IgD-negative memory B cell (primary cell): ENCODE measurements at regions not wholly inside any gene's neighbourhood (a gene's known extent, or its start where the extent isn't known, plus 50 kb on each side); places are given as distances from the start of the nearest gene placed in this dataset.
A peak's percentile ranks its signal among the peaks of the same experiment; 100 is the strongest.

ENCODE experiments used
- H3K27ac Mint-ChIP-seq, 3 donors: one replicate each; pipeline ENCODE4 v1.8.0; 2020 to 2022; ENCODE audit warnings: mild to moderate bottlenecking in 3 of 3, mixed read lengths in 3 of 3, moderate library complexity in 1 of 3
- H3K27me3 Mint-ChIP-seq: one replicate; pipeline ENCODE4 v1.8.0; 2021; ENCODE audit warnings: mixed read lengths
- H3K36me3 Mint-ChIP-seq: one replicate; pipeline ENCODE4 v1.8.0; 2020; ENCODE audit warnings: mild to moderate bottlenecking, mixed read lengths
- H3K4me1 Mint-ChIP-seq, 3 donors: one replicate each; pipeline ENCODE4 v1.8.0; 2020 to 2022; ENCODE audit warnings: mixed read lengths in 3 of 3, mild to moderate bottlenecking in 1 of 3
- H3K4me3 Mint-ChIP-seq, 4 donors: one replicate each; pipeline ENCODE4 v1.8.0; 2020 to 2022; ENCODE audit warnings: mild to moderate bottlenecking in 4 of 4, mixed read lengths in 4 of 4, moderate library complexity in 3 of 4
- H3K9me3 Mint-ChIP-seq, 3 donors: one replicate each; pipeline ENCODE4 v1.8.0; 2020 to 2021; ENCODE audit warnings: mixed read lengths in 3 of 3, mild to moderate bottlenecking in 1 of 3

GRCh38 chr16:5903153-5903552 is 805.6 kb upstream of the EEF2KMT start:
- peaks cover 2 to 19% (median 7%) of the 10 kb centered on the region in 3 donors for H3K9me3 Mint-ChIP-seq
- H3K4me1 Mint-ChIP-seq: no peaks in the 10 kb centered on the region
- no peaks in the 10 kb centered on the region for H3K27me3 Mint-ChIP-seq
- H3K27ac Mint-ChIP-seq: no peak overlapping the region
- H3K4me3 Mint-ChIP-seq: no peak overlapping the region
- H3K36me3 Mint-ChIP-seq: peaks cover 4% of the 10 kb centered on the region

GRCh38 chr16:5900046-5900445 is 802.5 kb upstream of the EEF2KMT start:
- Mint-ChIP-seq H3K4me1 (peaks cover 0 to 3% (median 0%) of the 10 kb centered on the region in 3 donors), H3K27ac (no peak overlapping the region), H3K4me3 (no peak overlapping the region), H3K27me3 (no peaks in the 10 kb centered on the region), H3K9me3 (peaks cover 5 to 19% (median 7%) of the 10 kb centered on the region in 3 donors), H3K36me3 (peaks cover 7% of the 10 kb centered on the region)

GRCh38 chr16:5895976-5896375 is 798.4 kb upstream of the EEF2KMT start:
- peaks cover 7 to 24% (median 8%) of the 10 kb centered on the region in 3 donors for H3K9me3 Mint-ChIP-seq
- peaks cover 0 to 4% (median 0%) of the 10 kb centered on the region in 3 donors for H3K4me1 Mint-ChIP-seq
- H3K27me3 Mint-ChIP-seq: no peaks in the 10 kb centered on the region
- no peak overlapping the region for H3K27ac Mint-ChIP-seq
- H3K4me3 Mint-ChIP-seq: no peak overlapping the region
- peaks cover 4% of the 10 kb centered on the region for H3K36me3 Mint-ChIP-seq

- Mint-ChIP-seq H3K27me3 (no peaks in the 10 kb centered on the region), H3K9me3 (peaks cover 7 to 21% (median 8%) of the 10 kb centered on the region in 3 donors), H3K4me1 (peaks cover 0 to 4% (median 0%) of the 10 kb centered on the region in 3 donors), H3K36me3 (peaks cover 4% of the 10 kb centered on the region), H3K4me3 (no peak overlapping the region), H3K27ac (no peak overlapping the region)
These were observed 797.5 kb upstream of the EEF2KMT start for GRCh38 chr16:5895137-5895536.

GRCh38 chr16:5891296-5891695 is 793.7 kb upstream of the EEF2KMT start:
- Mint-ChIP-seq H3K36me3 (peaks cover 2% of the 10 kb centered on the region), H3K9me3 (peaks cover 4 to 12% (median 5%) of the 10 kb centered on the region in 3 donors), H3K4me3 (no peak overlapping the region), H3K27ac (no peak overlapping the region), H3K27me3 (no peaks in the 10 kb centered on the region), H3K4me1 (peaks cover 0 to 4% (median 0%) of the 10 kb centered on the region in 3 donors)

GRCh38 chr16:5885521-5885920 is 787.9 kb upstream of the EEF2KMT start:
- Mint-ChIP-seq H3K9me3 (peaks cover 1 to 9% (median 9%) of the 10 kb centered on the region in 3 donors), H3K27ac (no peak overlapping the region), H3K27me3 (no peaks in the 10 kb centered on the region), H3K4me1 (no peaks in the 10 kb centered on the region), H3K4me3 (no peak overlapping the region), H3K36me3 (no peaks in the 10 kb centered on the region)

- Mint-ChIP-seq H3K4me3 (no peak overlapping the region), H3K36me3 (no peaks in the 10 kb centered on the region), H3K4me1 (no peaks in the 10 kb centered on the region), H3K9me3 (peaks cover 1 to 9% (median 9%) of the 10 kb centered on the region in 3 donors), H3K27me3 (no peaks in the 10 kb centered on the region), H3K27ac (no peak overlapping the region)
These were observed 787.4 kb upstream of the EEF2KMT start for GRCh38 chr16:5884996-5885395.

GRCh38 chr16:5884339-5884738 is 786.7 kb upstream of the EEF2KMT start:
- Mint-ChIP-seq H3K36me3 (no peaks in the 10 kb centered on the region), H3K27me3 (no peaks in the 10 kb centered on the region), H3K4me1 (no peaks in the 10 kb centered on the region), H3K9me3 (peaks cover 1 to 9% (median 9%) of the 10 kb centered on the region in 3 donors), H3K4me3 (no peak overlapping the region), H3K27ac (no peak overlapping the region)

- Mint-ChIP-seq H3K9me3 (peaks cover 0 to 15% (median 8%) of the 10 kb centered on the region in 3 donors), H3K27ac (no peak overlapping the region), H3K27me3 (no peaks in the 10 kb centered on the region), H3K4me3 (no peak overlapping the region), H3K36me3 (no peaks in the 10 kb centered on the region), H3K4me1 (no peaks in the 10 kb centered on the region)
These were observed 784.6 kb upstream of the EEF2KMT start for GRCh38 chr16:5882087-5882640.

GRCh38 chr16:5875416-5875815 is 777.8 kb upstream of the EEF2KMT start:
- Mint-ChIP-seq H3K4me1 (no peaks in the 10 kb centered on the region), H3K9me3 (peaks cover 2 to 15% (median 2%) of the 10 kb centered on the region in 3 donors), H3K27me3 (no peaks in the 10 kb centered on the region), H3K27ac (no peak overlapping the region), H3K4me3 (no peak overlapping the region), H3K36me3 (no peaks in the 10 kb centered on the region)

GRCh38 chr16:5874899-5875298 is 777.3 kb upstream of the EEF2KMT start:
- H3K36me3 Mint-ChIP-seq: no peaks in the 10 kb centered on the region
- H3K27me3 Mint-ChIP-seq: no peaks in the 10 kb centered on the region
- no peaks in the 10 kb centered on the region for H3K4me1 Mint-ChIP-seq
- no peak overlapping the region for H3K27ac Mint-ChIP-seq
- H3K9me3 Mint-ChIP-seq: peaks cover 2 to 18% (median 2%) of the 10 kb centered on the region in 3 donors
- no peak overlapping the region for H3K4me3 Mint-ChIP-seq

GRCh38 chr16:5873221-5873620 is 775.6 kb upstream of the EEF2KMT start:
- Mint-ChIP-seq H3K27ac (no peak overlapping the region), H3K9me3 (peaks cover 2 to 13% (median 2%) of the 10 kb centered on the region in 3 donors), H3K27me3 (no peaks in the 10 kb centered on the region), H3K4me1 (no peaks in the 10 kb centered on the region), H3K4me3 (no peak overlapping the region), H3K36me3 (no peaks in the 10 kb centered on the region)

- Mint-ChIP-seq H3K27me3 (no peaks in the 10 kb centered on the region), H3K27ac (no peak overlapping the region), H3K9me3 (peaks cover 3 to 9% (median 6%) of the 10 kb centered on the region in 3 donors), H3K4me1 (no peaks in the 10 kb centered on the region), H3K36me3 (no peaks in the 10 kb centered on the region), H3K4me3 (no peak overlapping the region)
These were observed 773.5 kb upstream of the EEF2KMT start for GRCh38 chr16:5870886-5871691.

GRCh38 chr16:5867250-5867649 is 769.7 kb upstream of the EEF2KMT start:
- no peak overlapping the region for H3K27ac Mint-ChIP-seq
- peaks cover 5 to 20% (median 7%) of the 10 kb centered on the region in 3 donors for H3K9me3 Mint-ChIP-seq
- H3K4me1 Mint-ChIP-seq: no peaks in the 10 kb centered on the region
- peak overlapping the region in 1 of 4 donors; percentile 51 for H3K4me3 Mint-ChIP-seq
- H3K27me3 Mint-ChIP-seq: no peaks in the 10 kb centered on the region
- H3K36me3 Mint-ChIP-seq: no peaks in the 10 kb centered on the region

GRCh38 chr16:5865236-5865635 is 767.6 kb upstream of the EEF2KMT start:
- no peaks in the 10 kb centered on the region for H3K27me3 Mint-ChIP-seq
- no peak overlapping the region for H3K4me3 Mint-ChIP-seq
- peaks cover 5 to 13% (median 9%) of the 10 kb centered on the region in 3 donors for H3K9me3 Mint-ChIP-seq
- H3K4me1 Mint-ChIP-seq: no peaks in the 10 kb centered on the region
- H3K36me3 Mint-ChIP-seq: no peaks in the 10 kb centered on the region
- H3K27ac Mint-ChIP-seq: no peak overlapping the region
